Panc1 (cell line): ENCODE measurements at regions not wholly inside any gene's neighbourhood (a gene's known extent, or its start where the extent isn't known, plus 50 kb on each side); places are given as distances from the start of the nearest gene placed in this dataset.

Source experiments
- ATAC-seq: fragments of 200-7000 bp; cut with Tn5 transposase; 2 replicates; pipeline ENCODE4 v1.9.1; 2020; ENCODE audit warnings: mild to moderate bottlenecking, moderate library complexity
- BruUV-seq: library from RNA; stranded (reverse); fragments of 400-500 nt; replicated peaks from 2 replicates; lab custom pipeline; 2021; lab: Mats Ljungman, UMichigan
- CTCF ChIA-PET: fragments of 300-600 bp; sonication (Branson Sonifier 250); formaldehyde crosslinking; loops from one replicate; lab custom pipeline; 2022; ENCODE audit warnings: antibody characterized with exemption; lab: Charles Lee
- POLR2A ChIA-PET: fragments of 300-600 bp; sonication (Branson Sonifier 250); formaldehyde crosslinking; loops from one replicate; lab custom pipeline; 2022; ENCODE audit warnings: antibody characterized with exemption; lab: Charles Lee
- DNase-seq: peaks from one replicate; pipeline ENCODE4 v3.0.0-alpha.2; 2010; ENCODE audit warnings: low read depth, low spot score
- H3K27ac ChIP-seq: 2 replicates; pipeline ENCODE4 v1.5.1; 2011; ENCODE audit warnings: mild to moderate bottlenecking, low read length, inconsistent platforms
- H3K27me3 ChIP-seq: fragments of 200-500 bp; sonication (Bioruptor generic); 2 replicates; pipeline ENCODE4 v1.6.0; 2014; ENCODE audit warnings: low read length, inconsistent platforms; ENCODE audit not compliant: control insufficient read depth, insufficient read depth
- H3K36me3 ChIP-seq: fragments of 200-500 bp; sonication (Bioruptor generic); 2 replicates; pipeline ENCODE4 v1.5.1; 2014; ENCODE audit warnings: inconsistent platforms, mild to moderate bottlenecking, low read length, moderate library complexity; ENCODE audit not compliant: control insufficient read depth, insufficient read depth
- H3K4me1 ChIP-seq: 2 replicates; pipeline ENCODE4 v1.5.1; 2011; ENCODE audit warnings: inconsistent platforms, mild to moderate bottlenecking, low read length, moderate library complexity; ENCODE audit not compliant: control insufficient read depth, insufficient read depth
- H3K4me3 ChIP-seq, 2 experiments: 2 replicates each; pipeline ENCODE4 v1.5.1; 2011 to 2012; ENCODE audit warnings: low read depth in 2 of 2, low read length in 2 of 2, mild to moderate bottlenecking in 2 of 2, inconsistent platforms in 1 of 2, moderate library complexity in 1 of 2
- H3K9me3 ChIP-seq: fragments of 200-500 bp; sonication (Bioruptor generic); 2 replicates; pipeline ENCODE4 v1.5.1; 2014; ENCODE audit warnings: low read depth, mild to moderate bottlenecking, inconsistent platforms, low read length, moderate library complexity; ENCODE audit not compliant: control insufficient read depth, insufficient read depth
- CTCF ChIP-seq: fragments of 450-650 bp; IDR thresholded peaks from 2 replicates; pipeline ENCODE4 v1.5.1; 2017; ENCODE audit warnings: mild to moderate bottlenecking
- POLR2AphosphoS5 ChIP-seq: IDR thresholded peaks from 2 replicates; pipeline ENCODE4 v1.6.1; 2012; ENCODE audit warnings: mild to moderate bottlenecking, low read depth, low read length, moderate library complexity
- SIN3A ChIP-seq: IDR thresholded peaks from 2 replicates; pipeline ENCODE4 v1.6.1; 2012; ENCODE audit warnings: low read depth, mild to moderate bottlenecking, low read length, moderate library complexity, borderline replicate concordance; ENCODE audit not compliant: insufficient read depth
- TCF7L2 ChIP-seq: IDR thresholded peaks from 2 replicates; pipeline ENCODE4 v1.6.1; 2011; ENCODE audit warnings: mild to moderate bottlenecking, low read depth, low read length, inconsistent platforms
- in situ Hi-C: cut with HindIII; loops from 2 replicates; pipeline ENCODE4 v1.10.0; 2016; ENCODE audit warnings: low sequenced_read_pairs, low pct_unique_long_range_greater_than_20kb
- intact Hi-C: fragments of 100-400 bp; cut with micrococcal nuclease; formaldehyde crosslinking; loops from one replicate; pipeline ENCODE4 v1.10.0; 2022; ENCODE audit not compliant: unreplicated experiment
- TF ChIP-seq, protein P1 (sequence below), 2 experiments: IDR thresholded peaks; 2 replicates each; pipeline ENCODE4 v1.6.1; 2011 to 2012; ENCODE audit warnings: low read depth in 2 of 2, control low read depth in 1 of 2, low read length in 1 of 2, mild to moderate bottlenecking in 1 of 2, moderate library complexity in 1 of 2; ENCODE audit not compliant: insufficient read depth in 1 of 2

DNA sequence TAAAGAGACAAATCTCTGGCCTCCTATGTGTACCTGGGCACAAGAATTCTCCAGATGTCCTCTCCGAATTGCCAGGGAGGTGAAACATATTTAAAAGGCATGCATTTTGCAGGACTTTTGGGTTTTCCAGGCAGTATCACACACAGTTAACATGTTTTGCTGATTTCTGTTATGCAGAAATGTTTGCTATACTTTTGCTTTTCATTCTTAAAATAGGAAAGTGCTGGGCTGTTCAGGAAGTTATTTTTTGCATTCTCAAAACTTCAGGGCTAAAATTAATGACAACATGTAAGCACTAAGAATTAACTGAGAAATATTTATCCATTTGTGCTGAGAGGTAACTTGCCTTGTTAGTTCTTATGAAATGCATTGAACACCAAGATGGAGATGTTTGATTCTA, 390.7 kb upstream of the CTSO start:
- no peaks in the 10 kb centered on the region for H3K36me3 ChIP-seq
- H3K27ac ChIP-seq: no peak overlapping the region
- ChIA-PET POLR2A (no interaction called here), CTCF (no interaction called here)
- no peaks in the 10 kb centered on the region for H3K4me1 ChIP-seq
- intact Hi-C loops (no loop called here), in situ Hi-C loops (no loop called here)
- H3K27me3 ChIP-seq: no peaks in the 10 kb centered on the region
- ATAC-seq (no peak), DNase-seq (no peak)
- TF ChIP-seq SIN3A (no peak), TCF7L2 (no peak), POLR2AphosphoS5 (no peak), CTCF (no peak)
- TF ChIP-seq, protein P1, sequence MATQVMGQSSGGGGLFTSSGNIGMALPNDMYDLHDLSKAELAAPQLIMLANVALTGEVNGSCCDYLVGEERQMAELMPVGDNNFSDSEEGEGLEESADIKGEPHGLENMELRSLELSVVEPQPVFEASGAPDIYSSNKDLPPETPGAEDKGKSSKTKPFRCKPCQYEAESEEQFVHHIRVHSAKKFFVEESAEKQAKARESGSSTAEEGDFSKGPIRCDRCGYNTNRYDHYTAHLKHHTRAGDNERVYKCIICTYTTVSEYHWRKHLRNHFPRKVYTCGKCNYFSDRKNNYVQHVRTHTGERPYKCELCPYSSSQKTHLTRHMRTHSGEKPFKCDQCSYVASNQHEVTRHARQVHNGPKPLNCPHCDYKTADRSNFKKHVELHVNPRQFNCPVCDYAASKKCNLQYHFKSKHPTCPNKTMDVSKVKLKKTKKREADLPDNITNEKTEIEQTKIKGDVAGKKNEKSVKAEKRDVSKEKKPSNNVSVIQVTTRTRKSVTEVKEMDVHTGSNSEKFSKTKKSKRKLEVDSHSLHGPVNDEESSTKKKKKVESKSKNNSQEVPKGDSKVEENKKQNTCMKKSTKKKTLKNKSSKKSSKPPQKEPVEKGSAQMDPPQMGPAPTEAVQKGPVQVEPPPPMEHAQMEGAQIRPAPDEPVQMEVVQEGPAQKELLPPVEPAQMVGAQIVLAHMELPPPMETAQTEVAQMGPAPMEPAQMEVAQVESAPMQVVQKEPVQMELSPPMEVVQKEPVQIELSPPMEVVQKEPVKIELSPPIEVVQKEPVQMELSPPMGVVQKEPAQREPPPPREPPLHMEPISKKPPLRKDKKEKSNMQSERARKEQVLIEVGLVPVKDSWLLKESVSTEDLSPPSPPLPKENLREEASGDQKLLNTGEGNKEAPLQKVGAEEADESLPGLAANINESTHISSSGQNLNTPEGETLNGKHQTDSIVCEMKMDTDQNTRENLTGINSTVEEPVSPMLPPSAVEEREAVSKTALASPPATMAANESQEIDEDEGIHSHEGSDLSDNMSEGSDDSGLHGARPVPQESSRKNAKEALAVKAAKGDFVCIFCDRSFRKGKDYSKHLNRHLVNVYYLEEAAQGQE (IDR thresholded peaks at IDR 0.05; ENCODE audit: insufficient read depth in 1 of 2, low read depth in 2 of 2, low read length in 1 of 2): no peak
- no peak overlapping the region for H3K4me3 ChIP-seq
- BruUV-seq: no TSS peak
- H3K9me3 ChIP-seq: no peaks in the 10 kb centered on the region

DNA sequence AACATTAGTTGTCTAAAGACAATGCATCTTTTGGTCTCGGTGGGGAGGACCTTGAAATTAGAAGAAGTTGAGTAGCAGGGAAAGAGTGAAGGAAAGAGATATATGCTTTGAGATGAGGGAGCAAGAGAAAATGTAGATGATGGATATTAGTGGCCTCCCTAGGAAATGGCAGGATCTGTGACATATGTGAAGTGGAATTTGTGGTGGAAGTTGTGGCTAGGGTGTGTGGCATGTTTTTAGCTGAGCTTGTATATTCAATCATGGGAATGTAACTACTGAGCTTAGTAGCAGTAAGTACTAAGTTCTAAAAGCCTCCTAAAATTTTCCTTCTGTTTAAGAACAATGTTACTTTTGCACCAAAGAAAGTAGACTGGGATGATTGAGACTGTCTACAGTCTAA, 382.8 kb upstream of the CTSO start:
- POLR2A ChIA-PET: no interaction called here
- CTCF ChIA-PET: no interaction called here
- Histone ChIP-seq H3K36me3 (no peaks in the 10 kb centered on the region), H3K4me3 (no peak overlapping the region), H3K27me3 (no peaks in the 10 kb centered on the region), H3K27ac (no peak overlapping the region), H3K9me3 (no peaks in the 10 kb centered on the region), H3K4me1 (no peaks in the 10 kb centered on the region)
- ATAC-seq (no peak), DNase-seq (no peak)
- in situ Hi-C loops (no loop called here), intact Hi-C loops (no loop called here)
- TF ChIP-seq POLR2AphosphoS5: no peak
- TF ChIP-seq, protein P1 (IDR thresholded peaks at IDR 0.05; ENCODE audit: insufficient read depth in 1 of 2, low read depth in 2 of 2, low read length in 1 of 2): no peak
- no peak for TF ChIP-seq SIN3A
- TF ChIP-seq TCF7L2: no peak
- no peak for TF ChIP-seq CTCF
- BruUV-seq: no TSS peak
